ENCODE measurements at regions not wholly inside any gene's neighbourhood (a gene's known extent, or its start where the extent isn't known, plus 50 kb on each side); places are given as distances from the start of the nearest gene placed in this dataset.

GRCh38 chr16:88319116-88319965 is 63.4 kb upstream of the ZNF469 start:
- H3K9me3 Mint-ChIP-seq, result no peaks in the 10 kb centered on the region
- no peak for ATAC-seq (replicated peaks in 1 of 4)
- H3K27me3 Mint-ChIP-seq, result peaks cover 4 to 6% of the 10 kb centered on the region in 2 donors
- no peak overlapping the region for H3K4me3 Mint-ChIP-seq
- Histone ChIP-seq H3K27ac (ENCODE audit: low read length) (no peak overlapping the region), H3K9me3 (no peaks in the 10 kb centered on the region), H3K4me1 (ENCODE audit: control insufficient read depth in 1 of 2, extremely low read depth in 1 of 2, insufficient read depth in 2 of 2, low read length in 2 of 2) (no peaks in the 10 kb centered on the region), H3K4me3 (ENCODE audit: control insufficient read depth in 1 of 2, extremely low read depth in 1 of 2, low read length in 1 of 2) (no peak overlapping the region), H3K36me3 (ENCODE audit: control insufficient read depth in 2 of 2, extremely low read depth in 1 of 2, insufficient read depth in 1 of 2, low read length in 1 of 2) (no peaks in the 10 kb centered on the region), H3K27me3 (replicated peaks in 1 of 2; ENCODE audit: control insufficient read depth in 2 of 2, extremely low read depth in 1 of 2, insufficient read depth in 2 of 2, low read length in 1 of 2) (peaks cover 0 to 31% of the 10 kb centered on the region in 2 experiments)
- ChIA-PET POLR2A (no interaction called here), CTCF (no interaction called here)
- DNase-seq, result no peak
- no peaks in the 10 kb centered on the region for H3K4me1 Mint-ChIP-seq
- no peaks in the 10 kb centered on the region for H3K36me3 Mint-ChIP-seq
- 81% methylated on average over 19 of the region's 23 CpGs for WGBS (ENCODE audit: insufficient coverage)
- no peak overlapping the region for H3K27ac Mint-ChIP-seq

- no peaks in the 10 kb centered on the region for H3K9me3 ChIP-seq
- no peaks in the 10 kb centered on the region for H3K4me1 ChIP-seq (ENCODE audit: control insufficient read depth in 1 of 2, extremely low read depth in 1 of 2, insufficient read depth in 2 of 2, low read length in 2 of 2)
- no peak for ATAC-seq (replicated peaks in 1 of 4)
- no peaks in the 10 kb centered on the region for H3K4me1 Mint-ChIP-seq
- H3K9me3 Mint-ChIP-seq, result no peaks in the 10 kb centered on the region
- no peak overlapping the region for H3K4me3 Mint-ChIP-seq
- no peak overlapping the region for H3K27ac Mint-ChIP-seq
- ChIA-PET POLR2A (no interaction called here), CTCF (no interaction called here)
- DNase-seq, result peak in 1 of 35 experiments; percentile 13
- no peak overlapping the region for H3K4me3 ChIP-seq (ENCODE audit: control insufficient read depth in 1 of 2, extremely low read depth in 1 of 2, low read length in 1 of 2)
- peaks cover 4 to 6% of the 10 kb centered on the region in 2 donors for H3K27me3 Mint-ChIP-seq
- no peaks in the 10 kb centered on the region for H3K36me3 Mint-ChIP-seq
- peaks cover 0 to 28% of the 10 kb centered on the region in 2 experiments for H3K27me3 ChIP-seq (replicated peaks in 1 of 2; ENCODE audit: control insufficient read depth in 2 of 2, extremely low read depth in 1 of 2, insufficient read depth in 2 of 2, low read length in 1 of 2)
- H3K27ac ChIP-seq (ENCODE audit: low read length), result no peak overlapping the region
- 90% methylated on average over 16 of the region's 16 CpGs for WGBS (ENCODE audit: insufficient coverage)
- H3K36me3 ChIP-seq (ENCODE audit: control insufficient read depth in 2 of 2, extremely low read depth in 1 of 2, insufficient read depth in 1 of 2, low read length in 1 of 2), result no peaks in the 10 kb centered on the region
Observed at GRCh38 chr16:88320947-88321634, 61.7 kb upstream of the ZNF469 start.

GRCh38 chr16:88321635-88322499 is 60.9 kb upstream of the ZNF469 start:
- peaks cover 0 to 29% of the 10 kb centered on the region in 2 experiments for H3K27me3 ChIP-seq (replicated peaks in 1 of 2; ENCODE audit: control insufficient read depth in 2 of 2, extremely low read depth in 1 of 2, insufficient read depth in 2 of 2, low read length in 1 of 2)
- H3K27me3 Mint-ChIP-seq, result peaks cover 4 to 6% of the 10 kb centered on the region in 2 donors
- ChIA-PET CTCF (no interaction called here), POLR2A (no interaction called here)
- 93% methylated on average over 30 of the region's 32 CpGs for WGBS (ENCODE audit: insufficient coverage)
- no peaks in the 10 kb centered on the region for H3K36me3 Mint-ChIP-seq
- H3K36me3 ChIP-seq (ENCODE audit: control insufficient read depth in 2 of 2, extremely low read depth in 1 of 2, insufficient read depth in 1 of 2, low read length in 1 of 2), result no peaks in the 10 kb centered on the region
- H3K27ac Mint-ChIP-seq, result no peak overlapping the region
- no peak overlapping the region for H3K4me3 ChIP-seq (ENCODE audit: control insufficient read depth in 1 of 2, extremely low read depth in 1 of 2, low read length in 1 of 2)
- no peak for ATAC-seq (replicated peaks in 1 of 4)
- no peaks in the 10 kb centered on the region for H3K9me3 Mint-ChIP-seq
- DNase-seq, result no peak
- no peaks in the 10 kb centered on the region for H3K9me3 ChIP-seq
- H3K27ac ChIP-seq (ENCODE audit: low read length), result no peak overlapping the region
- H3K4me3 Mint-ChIP-seq, result no peak overlapping the region
- no peaks in the 10 kb centered on the region for H3K4me1 Mint-ChIP-seq
- no peaks in the 10 kb centered on the region for H3K4me1 ChIP-seq (ENCODE audit: control insufficient read depth in 1 of 2, extremely low read depth in 1 of 2, insufficient read depth in 2 of 2, low read length in 2 of 2)

GRCh38 chr16:88322500-88322970 is 60.2 kb upstream of the ZNF469 start:
- H3K36me3 Mint-ChIP-seq, result no peaks in the 10 kb centered on the region
- H3K4me1 Mint-ChIP-seq, result no peaks in the 10 kb centered on the region
- H3K9me3 ChIP-seq, result no peaks in the 10 kb centered on the region
- ChIA-PET CTCF (no interaction called here), POLR2A (no interaction called here)
- H3K4me3 ChIP-seq (ENCODE audit: control insufficient read depth in 1 of 2, extremely low read depth in 1 of 2, low read length in 1 of 2), result no peak overlapping the region
- peaks cover 0 to 23% of the 10 kb centered on the region in 2 experiments for H3K27me3 ChIP-seq (replicated peaks in 1 of 2; ENCODE audit: control insufficient read depth in 2 of 2, extremely low read depth in 1 of 2, insufficient read depth in 2 of 2, low read length in 1 of 2)
- WGBS (ENCODE audit: insufficient coverage), result 92% methylated on average over 14 of the region's 19 CpGs
- H3K9me3 Mint-ChIP-seq, result no peaks in the 10 kb centered on the region
- DNase-seq (no peak), ATAC-seq (replicated peaks in 1 of 4) (no peak)
- no peak overlapping the region for H3K27ac ChIP-seq (ENCODE audit: low read length)
- H3K36me3 ChIP-seq (ENCODE audit: control insufficient read depth in 2 of 2, extremely low read depth in 1 of 2, insufficient read depth in 1 of 2, low read length in 1 of 2), result no peaks in the 10 kb centered on the region
- peaks cover 3 to 4% of the 10 kb centered on the region in 2 donors for H3K27me3 Mint-ChIP-seq
- no peak overlapping the region for H3K4me3 Mint-ChIP-seq
- H3K27ac Mint-ChIP-seq, result no peak overlapping the region
- no peaks in the 10 kb centered on the region for H3K4me1 ChIP-seq (ENCODE audit: control insufficient read depth in 1 of 2, extremely low read depth in 1 of 2, insufficient read depth in 2 of 2, low read length in 2 of 2)

GRCh38 chr16:88323041-88323440 is 59.7 kb upstream of the ZNF469 start:
- ATAC-seq (replicated peaks in 1 of 4) (no peak), DNase-seq (no peak)
- Mint-ChIP-seq H3K4me1 (no peaks in the 10 kb centered on the region), H3K9me3 (no peaks in the 10 kb centered on the region), H3K27ac (no peak overlapping the region), H3K36me3 (no peaks in the 10 kb centered on the region), H3K27me3 (no peaks in the 10 kb centered on the region), H3K4me3 (no peak overlapping the region)
- no peak overlapping the region for H3K4me3 ChIP-seq (ENCODE audit: control insufficient read depth in 1 of 2, extremely low read depth in 1 of 2, low read length in 1 of 2)
- H3K27me3 ChIP-seq (replicated peaks in 1 of 2; ENCODE audit: control insufficient read depth in 2 of 2, extremely low read depth in 1 of 2, insufficient read depth in 2 of 2, low read length in 1 of 2), result peaks cover 0 to 21% of the 10 kb centered on the region in 2 experiments
- H3K27ac ChIP-seq (ENCODE audit: low read length), result no peak overlapping the region
- no peaks in the 10 kb centered on the region for H3K9me3 ChIP-seq
- ChIA-PET POLR2A (no interaction called here), CTCF (no interaction called here)
- H3K4me1 ChIP-seq (ENCODE audit: control insufficient read depth in 1 of 2, extremely low read depth in 1 of 2, insufficient read depth in 2 of 2, low read length in 2 of 2), result no peaks in the 10 kb centered on the region
- WGBS (ENCODE audit: insufficient coverage), result 77% methylated on average over 9 of the region's 9 CpGs
- H3K36me3 ChIP-seq (ENCODE audit: control insufficient read depth in 2 of 2, extremely low read depth in 1 of 2, insufficient read depth in 1 of 2, low read length in 1 of 2), result no peaks in the 10 kb centered on the region

- H3K27ac Mint-ChIP-seq, result no peak overlapping the region
- H3K27ac ChIP-seq (ENCODE audit: low read length), result no peak overlapping the region
- ChIA-PET CTCF (no interaction called here), POLR2A (no interaction called here)
- H3K4me3 ChIP-seq (ENCODE audit: control insufficient read depth in 1 of 2, extremely low read depth in 1 of 2, low read length in 1 of 2), result no peak overlapping the region
- 83% methylated on average over 12 of the region's 15 CpGs for WGBS (ENCODE audit: insufficient coverage)
- DNase-seq, result no peak
- H3K27me3 Mint-ChIP-seq, result no peaks in the 10 kb centered on the region
- H3K4me1 ChIP-seq (ENCODE audit: control insufficient read depth in 1 of 2, extremely low read depth in 1 of 2, insufficient read depth in 2 of 2, low read length in 2 of 2), result no peaks in the 10 kb centered on the region
- H3K36me3 Mint-ChIP-seq, result no peaks in the 10 kb centered on the region
- no peak for ATAC-seq (replicated peaks in 1 of 4)
- H3K9me3 ChIP-seq, result no peaks in the 10 kb centered on the region
- no peaks in the 10 kb centered on the region for H3K36me3 ChIP-seq (ENCODE audit: control insufficient read depth in 2 of 2, extremely low read depth in 1 of 2, insufficient read depth in 1 of 2, low read length in 1 of 2)
- H3K4me3 Mint-ChIP-seq, result no peak overlapping the region
- H3K27me3 ChIP-seq (replicated peaks in 1 of 2; ENCODE audit: control insufficient read depth in 2 of 2, extremely low read depth in 1 of 2, insufficient read depth in 2 of 2, low read length in 1 of 2), result peaks cover 0 to 16% of the 10 kb centered on the region in 2 experiments
- H3K4me1 Mint-ChIP-seq, result no peaks in the 10 kb centered on the region
- H3K9me3 Mint-ChIP-seq, result no peaks in the 10 kb centered on the region
Observed at GRCh38 chr16:88323546-88324330, 59.0 kb upstream of the ZNF469 start.

All from T-cell (primary cell).